ENCODE measurements at regions not wholly inside any gene's neighbourhood (a gene's known extent, or its start where the extent isn't known, plus 50 kb on each side); places are given as distances from the start of the nearest gene placed in this dataset.

GRCh38 chr9:13372510-13372909 lies 93.0 kb upstream of the MPDZ start:
- DNase-seq = no peak

- no peak for DNase-seq
These were observed 89.9 kb upstream of the MPDZ start for GRCh38 chr9:13369431-13369830.

- DNase-seq = no peak
These were observed 88.3 kb upstream of the MPDZ start for GRCh38 chr9:13367784-13368183.

GRCh38 chr9:13364271-13365000 lies 84.9 kb upstream of the MPDZ start:
- DNase-seq = no peak

GRCh38 chr9:13361076-13361475 lies 81.6 kb upstream of the MPDZ start:
- DNase-seq = no peak

GRCh38 chr9:13360188-13360587 lies 80.7 kb upstream of the MPDZ start:
- no peak for DNase-seq

GRCh38 chr9:13358128-13358527 lies 78.6 kb upstream of the MPDZ start:
- DNase-seq = no peak

GRCh38 chr9:13354733-13355132 lies 75.2 kb upstream of the MPDZ start:
- DNase-seq = no peak

- no peak for DNase-seq
These were observed 73.0 kb upstream of the MPDZ start for GRCh38 chr9:13352451-13352979.

GRCh38 chr9:13351778-13352386 lies 72.4 kb upstream of the MPDZ start:
- no peak for DNase-seq

- no peak for DNase-seq
These were observed 53.1 kb upstream of the MPDZ start for GRCh38 chr9:13332571-13332970.

- no peak for DNase-seq
These were observed 51.8 kb upstream of the MPDZ start for GRCh38 chr9:13331320-13331719.

GRCh38 chr9:13330396-13331004 lies 51.0 kb upstream of the MPDZ start:
- no peak for DNase-seq
